Cardiac septum (tissue), 1 donor: ENCODE measurements at regions not wholly inside any gene's neighbourhood (a gene's known extent, or its start where the extent isn't known, plus 50 kb on each side); places are given as distances from the start of the nearest gene placed in this dataset. TPM values are rescaled to one million over a fixed set of nuclear protein-coding genes. Genes with fewer than 3 reads are reported as not detected.
"Not testable (repeated sequence)": the region's sequence is repeated elsewhere in the genome, so short reads cannot be mapped to it uniquely, and the experiment has no call there.

ENCODE experiments used
- DNase-seq: peaks from one replicate; pipeline ENCODE4 v3.0.0-alpha.2; 2020; ENCODE audit warnings: low spot score
- intact Hi-C: fragments of 100-400 bp; cut with DNase I; formaldehyde crosslinking; loops from one replicate; pipeline ENCODE4 v1.14.0; 2022
- microRNA-seq: library from miRNA; unstranded; fragments of <30 nt; microRNA quantifications from one replicate; pipeline ENCODE4 v1.2.0, GENCODE V29; 2020
- donor health status: DM: no; HTN: no; CAD: no.

- intact Hi-C loops, result no loop called here
- no peak for DNase-seq
These were observed 1765.0 kb downstream of the OTOL1 start for GRCh38 chr3:163261618-163262017.

GRCh38 chr3:163261056-163261455 is 1764.4 kb downstream of the OTOL1 start:
- no peak for DNase-seq
- intact Hi-C loops, result no loop called here

GRCh38 chr3:163218336-163218735 is 1721.7 kb downstream of the OTOL1 start:
- intact Hi-C loops, result no loop called here
- no peak for DNase-seq

GRCh38 chr3:163213838-163214237 is 1717.2 kb downstream of the OTOL1 start:
- no peak for DNase-seq
- intact Hi-C loops, result no loop called here

GRCh38 chr3:163196815-163197374 is 1700.3 kb downstream of the OTOL1 start:
- DNase-seq, result no peak
- intact Hi-C loops, result no loop called here

GRCh38 chr3:163196245-163196644 is 1699.6 kb downstream of the OTOL1 start:
- no peak for DNase-seq
- intact Hi-C loops, result no loop called here

GRCh38 chr3:163185721-163186350 is 1689.2 kb downstream of the OTOL1 start:
- intact Hi-C loops, result no loop called here
- no peak for DNase-seq

GRCh38 chr3:163175970-163176369 is 1679.4 kb downstream of the OTOL1 start:
- intact Hi-C loops, result no loop called here
- no peak for DNase-seq

GRCh38 chr3:163172513-163172912 is 1675.9 kb downstream of the OTOL1 start:
- intact Hi-C loops, DNase-seq: not testable (repeated sequence)

- intact Hi-C loops, result no loop called here
- DNase-seq, result no peak
These were observed 1669.6 kb downstream of the OTOL1 start for GRCh38 chr3:163166197-163166596.

GRCh38 chr3:163159306-163159705 is 1662.7 kb downstream of the OTOL1 start:
- intact Hi-C loops, result no loop called here
- DNase-seq, result no peak

GRCh38 chr3:163139600-163139999 is 1643.0 kb downstream of the OTOL1 start:
- intact Hi-C loops, result no loop called here
- no peak for DNase-seq

GRCh38 chr3:163138258-163138657 is 1641.7 kb downstream of the OTOL1 start:
- intact Hi-C loops, result no loop called here
- no peak for DNase-seq

- intact Hi-C loops, result no loop called here
- no peak for DNase-seq
These were observed 1635.5 kb downstream of the OTOL1 start for GRCh38 chr3:163132111-163132510.

GRCh38 chr3:163129287-163129686 is 1632.7 kb downstream of the OTOL1 start:
- no peak for DNase-seq
- intact Hi-C loops, result no loop called here

GRCh38 chr3:163126115-163126514 is 1629.5 kb downstream of the OTOL1 start:
- intact Hi-C loops, result no loop called here
- DNase-seq, result no peak

Small RNAs in the stretch of these regions (microRNA-seq; reads per million reads assigned to microRNA genes)
- gene MIR1263, result not detected
